K562 (cell line): ENCODE measurements at regions not wholly inside any gene's neighbourhood (a gene's known extent, or its start where the extent isn't known, plus 50 kb on each side); places are given as distances from the start of the nearest gene placed in this dataset.

Experiments used
- RBM39 ChIP-seq: fragments of 200-400 bp; formaldehyde crosslinking; optimal IDR thresholded peaks from 2 replicates; pipeline ENCODE3; 2018; ENCODE audit warnings: low read depth, low read length
- ZNF23 ChIP-seq: fragments of 250-450 bp; sonication (Bioruptor Pico); IDR thresholded peaks from 2 replicates; pipeline ENCODE4 v1.4.0; 2020; ENCODE audit warnings: mild to moderate bottlenecking
- ZNF232 ChIP-seq: sonication (generic); formaldehyde crosslinking; IDR thresholded peaks from 2 replicates; pipeline ENCODE4 v1.8.0; 2022; ENCODE audit warnings: mild to moderate bottlenecking, missing genetic modification reagents

GRCh38 chr2:486371-486770 is 190.8 kb downstream of the TMEM18 start:
- TF ChIP-seq ZNF232 (CRISPR knock-in tag) (no peak), ZNF23 (CRISPR knock-in tag) (no peak), RBM39 (no peak)
